ENCODE measurements at regions not wholly inside any gene's neighbourhood (a gene's known extent, or its start where the extent isn't known, plus 50 kb on each side); places are given as distances from the start of the nearest gene placed in this dataset.

DNA sequence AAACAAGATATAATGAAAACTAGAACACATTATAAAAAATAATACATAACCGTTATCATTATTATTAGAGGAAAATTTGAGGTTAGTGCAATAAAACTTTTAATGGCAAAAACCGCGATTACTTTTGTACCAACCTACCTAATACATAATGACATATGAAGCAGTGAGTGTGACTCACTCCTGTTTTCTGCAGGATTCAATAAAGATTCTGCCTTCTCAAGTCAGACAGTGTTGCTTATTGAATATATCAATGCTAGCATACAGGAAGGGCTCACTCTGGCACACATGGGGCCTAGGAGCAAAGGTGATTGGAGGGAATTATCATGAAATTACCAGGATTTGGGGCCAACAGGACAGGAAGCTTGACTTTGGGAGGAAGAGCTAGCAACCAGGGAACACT is 230.8 kb upstream of the CEP162 start:
- H3K4me1 ChIP-seq (ENCODE audit: control insufficient read depth in 1 of 2, low read depth in 2 of 2) = peaks cover 4 to 31% of the 10 kb centered on the region in 2 donors
- DNase-seq (ENCODE audit: low spot score) (no peak), ATAC-seq (ENCODE audit: insufficient number of reproducible peaks, low FRiP score, low read depth) (no peak)
- no peaks in the 10 kb centered on the region for H3K36me3 ChIP-seq
- no peaks in the 10 kb centered on the region for H3K9me3 ChIP-seq
- TF ChIP-seq, protein P1, sequence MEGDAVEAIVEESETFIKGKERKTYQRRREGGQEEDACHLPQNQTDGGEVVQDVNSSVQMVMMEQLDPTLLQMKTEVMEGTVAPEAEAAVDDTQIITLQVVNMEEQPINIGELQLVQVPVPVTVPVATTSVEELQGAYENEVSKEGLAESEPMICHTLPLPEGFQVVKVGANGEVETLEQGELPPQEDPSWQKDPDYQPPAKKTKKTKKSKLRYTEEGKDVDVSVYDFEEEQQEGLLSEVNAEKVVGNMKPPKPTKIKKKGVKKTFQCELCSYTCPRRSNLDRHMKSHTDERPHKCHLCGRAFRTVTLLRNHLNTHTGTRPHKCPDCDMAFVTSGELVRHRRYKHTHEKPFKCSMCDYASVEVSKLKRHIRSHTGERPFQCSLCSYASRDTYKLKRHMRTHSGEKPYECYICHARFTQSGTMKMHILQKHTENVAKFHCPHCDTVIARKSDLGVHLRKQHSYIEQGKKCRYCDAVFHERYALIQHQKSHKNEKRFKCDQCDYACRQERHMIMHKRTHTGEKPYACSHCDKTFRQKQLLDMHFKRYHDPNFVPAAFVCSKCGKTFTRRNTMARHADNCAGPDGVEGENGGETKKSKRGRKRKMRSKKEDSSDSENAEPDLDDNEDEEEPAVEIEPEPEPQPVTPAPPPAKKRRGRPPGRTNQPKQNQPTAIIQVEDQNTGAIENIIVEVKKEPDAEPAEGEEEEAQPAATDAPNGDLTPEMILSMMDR (IDR thresholded peaks at IDR 0.05) = no peak
- H3K4me3 ChIP-seq = no peak overlapping the region
- H3K27me3 ChIP-seq (replicated peaks; ENCODE audit: insufficient read depth) = no peaks in the 10 kb centered on the region
- no peak overlapping the region for H3K27ac ChIP-seq

DNA sequence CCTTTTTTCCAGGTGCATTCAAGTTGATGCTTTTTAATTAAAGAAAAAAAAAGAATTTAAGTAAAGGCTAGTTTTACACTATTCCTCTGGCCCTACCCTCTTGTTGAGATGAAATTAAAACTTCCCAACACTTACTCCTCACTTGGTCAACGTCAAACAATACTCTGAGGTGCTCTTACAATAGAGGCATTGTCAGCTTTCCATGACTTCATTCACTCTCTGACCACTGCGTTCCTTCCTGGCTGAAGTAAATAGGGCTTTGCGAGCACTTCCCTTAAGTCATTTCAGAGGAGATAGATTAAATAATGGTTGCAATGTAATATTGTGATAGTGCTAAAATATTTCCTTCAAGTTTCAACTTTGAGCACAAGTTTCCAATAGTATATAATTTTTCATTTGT is 229.8 kb upstream of the CEP162 start:
- no peak overlapping the region for H3K4me3 ChIP-seq
- H3K27ac ChIP-seq = no peak overlapping the region
- ATAC-seq (ENCODE audit: insufficient number of reproducible peaks, low FRiP score, low read depth) (no peak), DNase-seq (ENCODE audit: low spot score) (no peak)
- H3K27me3 ChIP-seq (replicated peaks; ENCODE audit: insufficient read depth) = no peaks in the 10 kb centered on the region
- peaks cover 0 to 23% of the 10 kb centered on the region in 2 donors for H3K4me1 ChIP-seq (ENCODE audit: control insufficient read depth in 1 of 2, low read depth in 2 of 2)
- TF ChIP-seq, protein P1 (IDR thresholded peaks at IDR 0.05) = no peak
- H3K9me3 ChIP-seq = no peaks in the 10 kb centered on the region
- no peaks in the 10 kb centered on the region for H3K36me3 ChIP-seq

DNA sequence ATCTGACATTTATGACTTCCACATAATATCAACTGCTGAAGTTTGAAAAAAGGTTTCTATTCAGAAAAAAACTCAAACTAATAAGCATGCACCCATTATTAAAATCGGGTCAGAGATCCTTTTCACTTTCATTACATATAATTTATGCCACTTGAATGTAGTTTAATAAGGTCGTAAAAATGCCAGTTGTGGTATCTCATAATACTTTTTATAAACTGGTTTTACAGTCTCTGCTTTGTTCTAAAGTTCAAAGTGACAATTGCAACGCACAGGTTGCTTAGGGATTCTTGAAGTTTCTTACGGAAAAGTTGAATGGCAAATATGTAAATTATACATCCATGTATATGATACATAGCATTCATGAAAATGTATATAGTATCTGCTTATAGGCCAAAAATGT is 229.4 kb upstream of the CEP162 start:
- no peak for ATAC-seq (ENCODE audit: insufficient number of reproducible peaks, low FRiP score, low read depth)
- TF ChIP-seq, protein P1 (IDR thresholded peaks at IDR 0.05) = no peak
- DNase-seq (ENCODE audit: low spot score) = no peak
- Histone ChIP-seq H3K9me3 (no peaks in the 10 kb centered on the region), H3K27me3 (replicated peaks; ENCODE audit: insufficient read depth) (no peaks in the 10 kb centered on the region), H3K4me3 (no peak overlapping the region), H3K27ac (no peak overlapping the region), H3K36me3 (no peaks in the 10 kb centered on the region), H3K4me1 (ENCODE audit: control insufficient read depth in 1 of 2, low read depth in 2 of 2) (peaks cover 0 to 19% of the 10 kb centered on the region in 2 donors)

DNA sequence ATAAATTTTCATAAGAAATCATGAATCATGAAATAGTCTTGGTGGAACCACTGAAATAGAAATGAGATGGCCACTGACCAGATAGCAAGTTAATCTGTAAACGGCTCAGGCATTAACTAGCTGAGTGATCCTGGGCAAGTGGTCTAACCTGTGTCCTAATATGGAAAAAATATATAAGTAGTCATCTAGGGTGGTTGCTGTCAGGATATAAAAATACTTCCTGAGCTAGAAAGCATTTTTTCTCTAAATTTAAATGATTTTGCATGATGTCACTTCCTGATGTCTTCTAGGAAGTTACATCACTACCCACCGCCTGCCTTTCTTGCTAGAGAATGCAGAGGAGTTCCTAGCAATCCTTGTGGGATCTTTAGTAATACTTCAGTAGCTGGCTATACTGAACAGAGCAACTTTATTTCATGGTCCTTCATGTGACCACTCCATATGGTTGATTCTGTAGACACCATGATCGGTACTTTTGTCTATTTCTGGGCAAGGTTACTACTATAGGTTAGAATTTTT is 228.1 kb upstream of the CEP162 start:
- ATAC-seq (ENCODE audit: insufficient number of reproducible peaks, low FRiP score, low read depth) (no peak), DNase-seq (ENCODE audit: low spot score) (no peak)
- H3K27ac ChIP-seq = no peak overlapping the region
- no peaks in the 10 kb centered on the region for H3K9me3 ChIP-seq
- H3K27me3 ChIP-seq (replicated peaks; ENCODE audit: insufficient read depth) = no peaks in the 10 kb centered on the region
- H3K36me3 ChIP-seq = no peaks in the 10 kb centered on the region
- peaks cover 0 to 9% of the 10 kb centered on the region in 2 donors for H3K4me1 ChIP-seq (ENCODE audit: control insufficient read depth in 1 of 2, low read depth in 2 of 2)
- TF ChIP-seq, protein P1 (IDR thresholded peaks at IDR 0.05) = no peak
- no peak overlapping the region for H3K4me3 ChIP-seq

DNA sequence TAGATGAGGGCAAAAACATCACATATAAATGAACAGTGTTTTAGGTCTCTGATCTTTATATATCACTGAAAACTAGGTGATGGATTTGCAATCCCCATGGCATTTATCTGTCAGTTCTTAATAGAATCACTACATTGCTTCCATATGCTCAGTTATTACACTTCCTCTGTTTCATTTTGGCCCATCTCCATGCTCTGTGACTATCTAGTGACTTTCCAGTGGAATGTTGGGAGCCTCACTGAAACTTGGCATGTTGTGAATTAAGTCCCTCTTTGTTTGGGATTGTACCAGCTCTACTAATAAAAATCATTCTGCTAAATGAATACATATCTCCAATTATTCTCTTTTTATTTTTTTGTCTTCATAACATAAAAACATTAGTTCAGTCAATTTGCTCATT is 226.1 kb upstream of the CEP162 start:
- Histone ChIP-seq H3K36me3 (no peaks in the 10 kb centered on the region), H3K27ac (no peak overlapping the region), H3K27me3 (replicated peaks; ENCODE audit: insufficient read depth) (no peaks in the 10 kb centered on the region), H3K9me3 (no peaks in the 10 kb centered on the region), H3K4me3 (no peak overlapping the region), H3K4me1 (ENCODE audit: control insufficient read depth in 1 of 2, low read depth in 2 of 2) (peaks cover 0 to 2% of the 10 kb centered on the region in 2 donors)
- DNase-seq (ENCODE audit: low spot score) = no peak
- ATAC-seq (ENCODE audit: insufficient number of reproducible peaks, low FRiP score, low read depth) = no peak
- TF ChIP-seq, protein P1 (IDR thresholded peaks at IDR 0.05) = no peak

Measured in thoracic aorta (tissue), 2 donors.